ENCODE measurements at regions not wholly inside any gene's neighbourhood (a gene's known extent, or its start where the extent isn't known, plus 50 kb on each side); places are given as distances from the start of the nearest gene placed in this dataset.
"Not testable (repeated sequence)": the region's sequence is repeated elsewhere in the genome, so short reads cannot be mapped to it uniquely, and the experiment has no call there.

DNA sequence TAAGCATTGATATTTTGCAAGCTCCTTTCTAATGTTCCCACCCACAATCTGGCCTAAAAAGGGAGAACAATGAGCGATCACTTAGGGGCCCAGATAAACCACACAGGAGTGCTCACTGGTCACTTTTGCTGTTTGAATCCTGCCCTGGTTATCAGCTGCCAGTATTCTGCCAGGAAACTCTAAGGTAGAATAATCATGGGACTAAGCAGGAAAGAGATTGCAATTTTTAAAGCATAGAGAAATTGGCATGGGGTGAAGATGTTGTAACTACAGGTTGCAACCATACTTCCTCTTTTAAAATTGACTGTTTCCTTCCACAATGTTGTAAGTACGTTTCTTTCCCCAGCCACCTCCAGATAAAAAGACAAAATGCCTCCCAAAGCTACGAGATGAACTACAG lies 251.2 kb upstream of the CDH11 start:
- H3K27ac ChIP-seq = no peak overlapping the region
- no peaks in the 10 kb centered on the region for H3K36me3 ChIP-seq
- TF ChIP-seq POLR2A (IDR thresholded peaks at IDR 0.05) = no peak
- no peak for TF ChIP-seq CTCF (IDR thresholded peaks at IDR 0.05)
- no peak for TF ChIP-seq EP300 (IDR thresholded peaks at IDR 0.05)
- TF ChIP-seq POLR2AphosphoS5 (IDR thresholded peaks at IDR 0.05) = no peak
- H3K4me3 ChIP-seq = no peak overlapping the region
- no peaks in the 10 kb centered on the region for H3K9me3 ChIP-seq
- intact Hi-C loops (cut with DNase I) = no loop called here
- no peaks in the 10 kb centered on the region for H3K27me3 ChIP-seq
- no peak for DNase-seq
- H3K4me1 ChIP-seq = no peaks in the 10 kb centered on the region
- 31 to 50% methylated on average over 3 of the region's 3 CpGs for WGBS, 2 donors

DNA sequence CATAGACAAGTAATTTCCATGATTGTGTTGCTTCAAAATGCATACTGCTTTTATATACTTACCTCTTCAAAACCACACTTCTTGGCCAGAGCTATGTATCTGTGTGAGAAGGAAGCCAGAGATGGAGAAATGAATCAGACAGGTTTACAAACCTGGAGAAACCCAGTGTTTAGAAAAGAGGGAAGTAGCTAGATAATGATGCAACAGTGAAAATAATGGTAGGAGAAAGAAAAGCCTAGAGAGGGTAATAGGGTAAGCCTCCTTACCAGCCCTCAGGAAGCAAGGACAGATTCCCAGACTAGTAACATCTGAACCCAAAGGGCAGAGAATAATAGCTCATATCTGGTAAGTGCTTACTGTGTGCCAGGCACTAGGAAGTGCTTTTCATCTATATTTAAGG lies 250.3 kb upstream of the CDH11 start:
- H3K9me3 ChIP-seq = no peaks in the 10 kb centered on the region
- no peak for DNase-seq
- no peaks in the 10 kb centered on the region for H3K36me3 ChIP-seq
- no peak overlapping the region for H3K4me3 ChIP-seq
- H3K27me3 ChIP-seq = no peaks in the 10 kb centered on the region
- TF ChIP-seq POLR2A (IDR thresholded peaks at IDR 0.05) (no peak), POLR2AphosphoS5 (IDR thresholded peaks at IDR 0.05) (no peak), EP300 (IDR thresholded peaks at IDR 0.05) (no peak), CTCF (IDR thresholded peaks at IDR 0.05) (no peak)
- no peaks in the 10 kb centered on the region for H3K4me1 ChIP-seq
- H3K27ac ChIP-seq = no peak overlapping the region
- intact Hi-C loops (cut with DNase I) = no loop called here

DNA sequence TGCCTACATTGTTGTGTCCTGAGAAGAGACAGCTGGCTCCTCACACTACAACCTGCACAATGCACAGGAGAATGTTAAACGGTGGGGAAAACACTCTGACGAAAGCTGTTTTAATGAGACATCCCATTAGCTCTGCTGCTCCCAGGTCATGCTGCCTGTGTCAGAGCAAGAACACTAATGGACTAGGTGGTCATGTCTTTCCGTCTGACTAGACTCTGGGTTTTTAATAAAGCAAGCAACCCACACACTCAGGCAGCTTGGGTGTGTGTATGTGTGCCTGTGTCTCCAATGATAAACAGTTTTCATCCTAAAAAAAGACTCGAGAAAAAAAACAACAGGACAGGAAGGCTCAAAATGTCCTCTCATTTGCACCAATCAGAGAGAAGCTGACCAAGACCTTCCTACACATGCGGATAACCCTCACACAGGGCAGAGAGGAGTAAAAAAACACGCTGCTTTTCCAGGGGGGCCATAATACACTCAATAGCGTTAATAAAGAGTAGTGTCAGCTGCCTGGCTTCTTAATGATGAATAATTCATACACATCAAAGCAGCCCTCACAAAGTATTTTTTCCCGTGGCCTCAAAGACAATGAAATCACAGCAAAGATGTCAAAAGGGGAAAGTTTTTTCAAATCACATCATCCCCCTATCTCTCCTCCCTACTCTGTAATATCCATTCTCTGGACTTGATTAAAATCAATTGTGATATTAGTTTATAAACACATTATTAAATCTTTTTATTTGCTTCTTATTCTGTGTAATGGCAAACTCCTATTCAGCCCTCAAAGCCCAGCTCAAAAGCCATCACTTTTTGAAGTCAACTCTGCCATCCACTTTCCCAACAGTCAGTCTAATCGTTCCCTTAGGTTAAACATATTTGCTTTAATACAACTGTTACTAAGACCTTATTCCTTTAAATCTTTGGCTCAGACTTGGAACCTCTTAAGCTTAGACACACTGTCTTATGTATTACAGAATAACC lies 244.2 kb upstream of the CDH11 start:
- no peak for DNase-seq

DNA sequence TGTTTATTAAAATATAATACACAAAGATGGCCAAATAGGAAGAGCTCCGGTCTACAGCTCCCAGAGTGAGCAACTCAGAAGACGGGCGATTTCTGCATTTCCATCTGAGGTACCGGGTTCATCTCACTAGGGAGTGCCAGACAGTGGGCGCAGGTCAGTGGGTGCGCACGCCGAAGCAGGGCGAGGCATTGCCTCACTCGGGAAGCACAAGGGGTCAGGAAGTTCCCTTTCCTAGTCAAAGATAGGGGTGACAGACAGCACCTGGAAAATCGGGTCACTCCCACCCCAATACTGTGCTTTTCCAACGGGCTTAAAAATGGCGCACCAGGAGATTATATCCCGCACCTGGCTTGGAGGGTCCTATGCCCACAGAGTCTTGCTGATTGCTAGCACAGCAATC lies 234.9 kb upstream of the CDH11 start:
- H3K4me1 ChIP-seq; H3K27ac ChIP-seq; H3K4me3 ChIP-seq; DNase-seq; H3K9me3 ChIP-seq; H3K27me3 ChIP-seq; H3K36me3 ChIP-seq; intact Hi-C loops (cut with DNase I): not testable (repeated sequence)
- 96% methylated on average over 14 of the region's 14 CpGs for WGBS, 2 donors

More for the DNA sequence above, 244.2 kb upstream of the CDH11 start:
- 75 to 77% methylated on average over 9 of the region's 9 CpGs for WGBS, 2 donors
- intact Hi-C loops (cut with DNase I) = no loop called here
- H3K4me1 ChIP-seq = no peaks in the 10 kb centered on the region
- H3K36me3 ChIP-seq = no peaks in the 10 kb centered on the region
- no peak overlapping the region for H3K4me3 ChIP-seq
- TF ChIP-seq CTCF (IDR thresholded peaks at IDR 0.05) (no peak), POLR2A (IDR thresholded peaks at IDR 0.05) (no peak), POLR2AphosphoS5 (IDR thresholded peaks at IDR 0.05) (no peak), EP300 (IDR thresholded peaks at IDR 0.05) (no peak)
- no peaks in the 10 kb centered on the region for H3K9me3 ChIP-seq
- no peaks in the 10 kb centered on the region for H3K27me3 ChIP-seq
- no peak overlapping the region for H3K27ac ChIP-seq

GRCh38 chr16:65355706-65356105 lies 233.8 kb upstream of the CDH11 start:
- no peaks in the 10 kb centered on the region for H3K27me3 ChIP-seq
- H3K27ac ChIP-seq = no peak overlapping the region
- H3K36me3 ChIP-seq = no peaks in the 10 kb centered on the region
- DNase-seq = no peak
- TF ChIP-seq POLR2A (IDR thresholded peaks at IDR 0.05) (no peak), EP300 (IDR thresholded peaks at IDR 0.05) (no peak), POLR2AphosphoS5 (IDR thresholded peaks at IDR 0.05) (no peak), CTCF (IDR thresholded peaks at IDR 0.05) (no peak)
- H3K9me3 ChIP-seq = peaks cover 0 to 5% (median 0%) of the 10 kb centered on the region in 4 donors
- no peak overlapping the region for H3K4me3 ChIP-seq
- intact Hi-C loops (cut with DNase I) = no loop called here
- H3K4me1 ChIP-seq = no peaks in the 10 kb centered on the region
